ENCODE measurements at regions not wholly inside any gene's neighbourhood (a gene's known extent, or its start where the extent isn't known, plus 50 kb on each side); places are given as distances from the start of the nearest gene placed in this dataset.

GRCh38 chr18:51417643-51418483, 220.4 kb upstream of the MEX3C start:
- Histone ChIP-seq H3K36me3 (no peaks in the 10 kb centered on the region), H3K27me3 (no peaks in the 10 kb centered on the region), H3K27ac (no peak overlapping the region), H3K4me1 (no peaks in the 10 kb centered on the region), H3K9me3 (no peaks in the 10 kb centered on the region), H3K4me3 (no peak overlapping the region)
- DNase-seq, result no peak
- TF ChIP-seq CTCF (IDR thresholded peaks at IDR 0.05) (no peak), POLR2A (IDR thresholded peaks at IDR 0.05) (no peak)

GRCh38 chr18:51425475-51425874, 228.0 kb upstream of the MEX3C start:
- H3K4me1 ChIP-seq, result no peaks in the 10 kb centered on the region
- no peak for DNase-seq
- no peaks in the 10 kb centered on the region for H3K27me3 ChIP-seq
- no peak overlapping the region for H3K27ac ChIP-seq
- no peaks in the 10 kb centered on the region for H3K9me3 ChIP-seq
- no peak overlapping the region for H3K4me3 ChIP-seq
- no peak for TF ChIP-seq POLR2A (IDR thresholded peaks at IDR 0.05)
- TF ChIP-seq CTCF (IDR thresholded peaks at IDR 0.05), result no peak
- H3K36me3 ChIP-seq, result no peaks in the 10 kb centered on the region

- no peak for DNase-seq
- H3K9me3 ChIP-seq, result no peaks in the 10 kb centered on the region
- H3K4me3 ChIP-seq, result no peak overlapping the region
- no peaks in the 10 kb centered on the region for H3K27me3 ChIP-seq
- no peak overlapping the region for H3K27ac ChIP-seq
- TF ChIP-seq CTCF (IDR thresholded peaks at IDR 0.05) (no peak), POLR2A (IDR thresholded peaks at IDR 0.05) (no peak)
- H3K36me3 ChIP-seq, result no peaks in the 10 kb centered on the region
- no peaks in the 10 kb centered on the region for H3K4me1 ChIP-seq
Observed at GRCh38 chr18:51425889-51426288, 228.4 kb upstream of the MEX3C start.

GRCh38 chr18:51426996-51427395, 229.5 kb upstream of the MEX3C start:
- Histone ChIP-seq H3K4me1 (no peaks in the 10 kb centered on the region), H3K36me3 (no peaks in the 10 kb centered on the region), H3K9me3 (no peaks in the 10 kb centered on the region), H3K4me3 (no peak overlapping the region), H3K27ac (no peak overlapping the region), H3K27me3 (no peaks in the 10 kb centered on the region)
- no peak for DNase-seq
- TF ChIP-seq POLR2A (IDR thresholded peaks at IDR 0.05) (no peak), CTCF (IDR thresholded peaks at IDR 0.05) (no peak)

- H3K9me3 ChIP-seq, result no peaks in the 10 kb centered on the region
- H3K27me3 ChIP-seq, result no peaks in the 10 kb centered on the region
- no peaks in the 10 kb centered on the region for H3K4me1 ChIP-seq
- no peaks in the 10 kb centered on the region for H3K36me3 ChIP-seq
- DNase-seq, result no peak
- H3K4me3 ChIP-seq, result no peak overlapping the region
- no peak overlapping the region for H3K27ac ChIP-seq
- no peak for TF ChIP-seq CTCF (IDR thresholded peaks at IDR 0.05)
- TF ChIP-seq POLR2A (IDR thresholded peaks at IDR 0.05), result no peak
Observed at GRCh38 chr18:51429644-51430043, 232.2 kb upstream of the MEX3C start.
